ENCODE measurements at regions not wholly inside any gene's neighbourhood (a gene's known extent, or its start where the extent isn't known, plus 50 kb on each side); places are given as distances from the start of the nearest gene placed in this dataset.

- peak; percentile 1 for DNase-seq (ENCODE audit: low spot score)
Measured at GRCh38 chr15:93428807-93429351, 339.9 kb upstream of the RGMA start.

GRCh38 chr15:93428150-93428549 lies 339.1 kb upstream of the RGMA start:
- peak; percentile 39 for DNase-seq (ENCODE audit: low spot score)

- peak; percentile 26 for DNase-seq (ENCODE audit: low spot score)
Measured at GRCh38 chr15:93424131-93424530, 335.1 kb upstream of the RGMA start.

GRCh38 chr15:93422476-93422875 lies 333.5 kb upstream of the RGMA start:
- DNase-seq (ENCODE audit: low spot score) = peak; percentile 28

- no peak for DNase-seq (ENCODE audit: low spot score)
Measured at GRCh38 chr15:93420477-93420876, 331.5 kb upstream of the RGMA start.

GRCh38 chr15:93420050-93420452 lies 331.0 kb upstream of the RGMA start:
- no peak for DNase-seq (ENCODE audit: low spot score)

GRCh38 chr15:93418566-93418965 lies 329.6 kb upstream of the RGMA start:
- DNase-seq (ENCODE audit: low spot score) = no peak

- DNase-seq (ENCODE audit: low spot score) = no peak
Measured at GRCh38 chr15:93417631-93418030, 328.6 kb upstream of the RGMA start.

GRCh38 chr15:93417156-93417555 lies 328.1 kb upstream of the RGMA start:
- DNase-seq (ENCODE audit: low spot score) = no peak

GRCh38 chr15:93415576-93415975 lies 326.6 kb upstream of the RGMA start:
- no peak for DNase-seq (ENCODE audit: low spot score)

GRCh38 chr15:93414576-93415231 lies 325.7 kb upstream of the RGMA start:
- no peak for DNase-seq (ENCODE audit: low spot score)

- DNase-seq (ENCODE audit: low spot score) = no peak
Measured at GRCh38 chr15:93413745-93414144, 324.7 kb upstream of the RGMA start.

- no peak for DNase-seq (ENCODE audit: low spot score)
Measured at GRCh38 chr15:93399121-93399520, 310.1 kb upstream of the RGMA start.

- no peak for DNase-seq (ENCODE audit: low spot score)
Measured at GRCh38 chr15:93389211-93389610, 300.2 kb upstream of the RGMA start.

GRCh38 chr15:93384886-93385285 lies 295.9 kb upstream of the RGMA start:
- no peak for DNase-seq (ENCODE audit: low spot score)

GRCh38 chr15:93382200-93382820 lies 293.3 kb upstream of the RGMA start:
- DNase-seq (ENCODE audit: low spot score) = no peak

- DNase-seq (ENCODE audit: low spot score) = no peak
Measured at GRCh38 chr15:93378558-93378957, 289.5 kb upstream of the RGMA start.

GRCh38 chr15:93372865-93373223 lies 283.8 kb upstream of the RGMA start:
- no peak for DNase-seq (ENCODE audit: low spot score)

- no peak for DNase-seq (ENCODE audit: low spot score)
Measured at GRCh38 chr15:93372208-93372864, 283.3 kb upstream of the RGMA start.

- no peak for DNase-seq (ENCODE audit: low spot score)
Measured at GRCh38 chr15:93366387-93367100, 277.5 kb upstream of the RGMA start.

- DNase-seq (ENCODE audit: low spot score) = no peak
Measured at GRCh38 chr15:93362821-93363220, 273.8 kb upstream of the RGMA start.

- DNase-seq (ENCODE audit: low spot score) = no peak
Measured at GRCh38 chr15:93362203-93362602, 273.2 kb upstream of the RGMA start.
